LNCAP (cell line): ENCODE measurements at regions not wholly inside any gene's neighbourhood (a gene's known extent, or its start where the extent isn't known, plus 50 kb on each side); places are given as distances from the start of the nearest gene placed in this dataset.

Source experiments
- TF ChIP-seq, protein P1 (sequence below): fragments of 450-650 bp; IDR thresholded peaks from 2 replicates; pipeline ENCODE4 v1.5.1; 2017; ENCODE audit warnings: mild to moderate bottlenecking

DNA sequence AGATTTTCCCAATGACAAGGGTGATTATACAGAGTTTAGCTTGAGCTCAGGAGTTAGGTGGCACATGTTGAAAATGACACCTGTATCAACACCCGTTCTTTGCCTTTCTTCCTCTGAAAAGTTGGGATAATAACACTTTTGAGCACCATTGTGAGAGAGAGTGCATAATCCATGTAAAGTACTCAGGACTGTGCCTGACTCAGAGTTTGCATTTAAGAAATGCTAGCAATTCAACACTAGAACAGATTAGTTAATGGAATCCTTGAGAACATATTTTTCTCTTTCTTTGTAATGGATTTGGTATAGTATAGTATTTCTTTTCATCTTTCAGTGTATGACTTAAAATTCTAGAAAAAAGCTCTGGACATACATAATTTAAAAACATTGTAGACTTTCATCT is 449.2 kb downstream of the GJA1 start:
- TF ChIP-seq, protein P1, sequence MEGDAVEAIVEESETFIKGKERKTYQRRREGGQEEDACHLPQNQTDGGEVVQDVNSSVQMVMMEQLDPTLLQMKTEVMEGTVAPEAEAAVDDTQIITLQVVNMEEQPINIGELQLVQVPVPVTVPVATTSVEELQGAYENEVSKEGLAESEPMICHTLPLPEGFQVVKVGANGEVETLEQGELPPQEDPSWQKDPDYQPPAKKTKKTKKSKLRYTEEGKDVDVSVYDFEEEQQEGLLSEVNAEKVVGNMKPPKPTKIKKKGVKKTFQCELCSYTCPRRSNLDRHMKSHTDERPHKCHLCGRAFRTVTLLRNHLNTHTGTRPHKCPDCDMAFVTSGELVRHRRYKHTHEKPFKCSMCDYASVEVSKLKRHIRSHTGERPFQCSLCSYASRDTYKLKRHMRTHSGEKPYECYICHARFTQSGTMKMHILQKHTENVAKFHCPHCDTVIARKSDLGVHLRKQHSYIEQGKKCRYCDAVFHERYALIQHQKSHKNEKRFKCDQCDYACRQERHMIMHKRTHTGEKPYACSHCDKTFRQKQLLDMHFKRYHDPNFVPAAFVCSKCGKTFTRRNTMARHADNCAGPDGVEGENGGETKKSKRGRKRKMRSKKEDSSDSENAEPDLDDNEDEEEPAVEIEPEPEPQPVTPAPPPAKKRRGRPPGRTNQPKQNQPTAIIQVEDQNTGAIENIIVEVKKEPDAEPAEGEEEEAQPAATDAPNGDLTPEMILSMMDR, result no peak

DNA sequence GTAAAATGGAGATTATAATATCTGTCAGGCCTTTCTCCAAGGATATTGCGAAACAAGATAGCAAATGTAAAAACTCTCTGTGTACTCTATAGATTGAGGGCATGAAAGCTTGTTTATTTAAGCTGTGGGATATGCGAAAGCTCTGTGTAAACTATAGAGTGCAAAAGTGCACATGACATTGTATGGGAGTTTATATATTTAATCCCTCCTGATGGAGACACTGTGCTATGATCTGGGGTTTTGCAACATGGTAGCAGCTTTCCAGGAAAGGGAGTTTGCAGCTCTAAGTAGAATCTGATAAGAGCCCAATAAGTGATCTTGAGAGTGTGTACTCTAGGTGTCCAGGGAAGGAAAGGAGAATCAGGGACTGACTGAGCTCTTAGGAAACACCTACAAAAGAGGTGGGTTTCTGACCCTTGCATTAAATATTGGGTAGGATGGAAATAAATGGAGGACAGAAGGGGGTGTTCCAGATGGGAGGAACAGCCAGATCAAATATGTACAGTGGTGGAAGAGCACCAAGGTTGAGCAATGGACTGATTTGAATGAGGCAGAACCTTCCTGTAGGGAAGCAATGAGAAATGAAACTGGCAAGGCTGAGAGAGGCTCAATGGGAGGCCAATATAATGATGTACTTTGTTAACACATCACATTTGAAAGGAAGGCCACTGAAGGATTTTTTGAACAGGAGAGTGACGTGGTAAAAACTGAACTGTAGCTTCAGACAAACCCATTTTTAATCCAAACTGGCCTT is 450.1 kb downstream of the GJA1 start:
- TF ChIP-seq, protein P1, result no peak

DNA sequence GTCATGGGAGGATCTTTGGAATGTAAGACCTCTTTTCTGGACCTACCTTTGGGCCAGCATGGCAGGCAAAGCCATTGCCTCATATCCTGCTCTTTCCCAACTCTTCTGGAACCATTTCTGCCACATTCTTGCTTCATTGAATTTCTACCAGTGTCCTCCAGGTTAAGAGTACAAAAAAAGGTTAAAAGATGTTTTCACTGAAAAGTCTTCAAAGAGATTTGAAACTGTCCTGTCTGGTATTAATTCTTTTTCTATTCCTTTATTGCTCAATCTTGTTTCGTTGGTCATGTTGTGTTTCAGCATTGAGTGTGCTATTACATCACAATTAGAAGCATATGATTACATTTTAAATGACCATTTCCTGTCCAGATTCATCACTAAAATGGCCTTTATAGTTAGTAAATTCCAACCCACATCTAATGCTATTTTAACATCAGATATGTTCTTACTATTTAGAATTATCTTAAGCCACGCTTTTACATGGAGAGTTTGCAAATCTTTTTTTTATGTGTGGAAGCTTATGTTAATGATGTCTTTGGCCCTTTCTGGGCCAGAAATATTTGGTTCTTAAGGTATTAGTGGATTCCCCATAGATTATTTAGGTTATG is 450.9 kb downstream of the GJA1 start:
- TF ChIP-seq, protein P1, result no peak

DNA sequence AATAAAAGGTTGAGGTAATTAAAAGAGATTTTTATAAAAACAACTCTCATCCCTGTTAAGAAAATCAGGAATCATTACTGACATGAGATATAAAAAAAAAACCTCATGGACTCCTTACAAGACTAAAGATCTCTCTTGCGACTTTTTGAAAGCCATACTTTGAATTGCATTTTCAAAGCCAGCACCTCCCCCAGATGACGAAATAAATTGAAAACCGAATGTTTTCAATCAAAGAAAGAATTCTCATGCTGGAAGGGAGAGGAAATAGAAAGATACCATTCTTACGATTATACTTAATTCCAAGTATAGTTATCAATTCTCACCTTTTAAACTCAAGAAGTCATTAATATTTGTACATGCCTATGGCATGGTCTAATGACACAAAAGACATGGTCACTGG is 452.3 kb downstream of the GJA1 start:
- TF ChIP-seq, protein P1, result no peak

GRCh38 chr6:121890307-121890910 is 455.0 kb downstream of the GJA1 start:
- TF ChIP-seq, protein P1, result no peak

DNA sequence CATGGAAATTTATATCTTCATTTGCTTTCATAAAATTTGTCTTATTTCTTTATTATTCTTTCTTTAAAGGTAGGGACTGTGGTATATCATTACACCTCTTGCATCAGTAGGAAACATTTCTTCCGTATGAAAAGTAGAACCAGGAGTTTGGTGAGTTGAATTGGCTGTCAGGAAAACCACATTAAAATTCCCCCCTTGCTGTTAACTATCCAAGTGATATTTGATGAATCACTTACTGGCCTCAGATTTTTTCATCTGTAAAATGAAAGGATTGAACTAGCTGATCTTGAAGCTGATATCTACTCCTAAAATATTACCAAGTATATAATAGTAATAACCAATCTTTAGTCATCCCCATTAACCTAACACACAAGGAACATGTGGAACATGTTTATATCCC is 460.9 kb downstream of the GJA1 start:
- TF ChIP-seq, protein P1, result no peak

GRCh38 chr6:121896771-121897170 is 461.3 kb downstream of the GJA1 start:
- TF ChIP-seq, protein P1, result no peak
